HG02623 (cell line): ENCODE measurements at regions not wholly inside any gene's neighbourhood (a gene's known extent, or its start where the extent isn't known, plus 50 kb on each side); places are given as distances from the start of the nearest gene placed in this dataset.
A peak's percentile ranks its signal among the peaks of the same experiment; 100 is the strongest.

ENCODE experiments used
- ATAC-seq: cut with Tn5 transposase; IDR thresholded peaks from one replicate; pipeline ENCODE4 v1.9.1; 2021; ENCODE audit warnings: moderate library complexity; ENCODE audit not compliant: unreplicated experiment

DNA sequence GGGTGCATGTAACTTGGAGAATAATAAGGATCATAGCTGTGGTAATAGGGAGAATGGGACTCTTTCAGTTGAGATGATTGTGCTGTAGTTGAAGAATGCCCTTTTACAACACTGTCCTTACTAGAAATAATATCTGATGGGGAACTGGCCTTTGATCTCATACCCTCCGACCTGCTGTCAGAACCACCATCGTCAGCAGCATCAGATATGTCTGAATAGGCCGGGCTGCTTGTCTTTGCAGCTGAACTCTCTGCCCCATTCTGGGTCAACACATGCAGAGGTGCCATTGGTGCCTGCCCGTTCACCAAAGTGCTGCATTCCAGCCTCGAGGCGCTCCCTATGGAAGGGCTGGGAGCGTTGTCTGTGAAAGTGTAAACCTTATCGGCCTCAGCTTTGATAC is 99.1 kb downstream of the ZNF608 start:
- ATAC-seq: no peak

DNA sequence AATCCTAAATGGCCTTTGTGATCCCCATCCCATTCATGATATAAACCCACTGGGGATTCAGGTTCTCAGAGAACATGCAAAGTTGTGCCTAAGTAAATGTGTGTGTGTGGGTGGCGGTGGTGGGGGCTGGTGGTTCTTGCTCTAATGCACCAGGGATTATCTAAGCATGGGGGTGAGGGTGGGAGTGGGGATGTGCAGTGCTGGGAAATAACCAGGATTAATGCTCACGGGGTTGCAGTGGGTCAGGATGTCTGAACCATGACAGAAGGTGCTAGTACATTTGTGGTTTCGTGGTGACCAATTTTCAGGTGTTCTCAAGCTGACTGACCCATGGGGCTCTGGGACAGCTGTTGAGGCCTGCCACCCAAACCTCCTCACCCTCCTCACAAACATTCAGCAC is 101.0 kb downstream of the ZNF608 start:
- no peak for ATAC-seq

DNA sequence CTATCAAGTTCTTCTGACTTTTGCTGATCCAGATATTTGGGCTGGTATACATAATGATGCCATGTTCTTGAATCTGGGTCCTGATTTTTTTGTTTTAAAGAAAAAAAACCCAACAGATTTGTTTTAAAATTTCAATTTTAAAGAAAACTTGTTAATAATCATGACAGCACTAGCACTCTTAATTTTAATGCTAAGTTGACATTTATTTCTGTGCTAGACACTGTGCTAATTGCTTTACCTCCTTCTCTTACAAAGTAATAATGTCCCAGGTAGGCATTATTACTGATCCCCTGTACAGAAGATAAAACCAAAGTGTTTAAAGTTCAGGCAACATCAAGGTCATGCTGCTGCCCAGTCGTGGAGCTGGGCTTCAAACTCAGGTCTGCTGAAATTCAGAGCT is 101.9 kb downstream of the ZNF608 start:
- no peak for ATAC-seq

DNA sequence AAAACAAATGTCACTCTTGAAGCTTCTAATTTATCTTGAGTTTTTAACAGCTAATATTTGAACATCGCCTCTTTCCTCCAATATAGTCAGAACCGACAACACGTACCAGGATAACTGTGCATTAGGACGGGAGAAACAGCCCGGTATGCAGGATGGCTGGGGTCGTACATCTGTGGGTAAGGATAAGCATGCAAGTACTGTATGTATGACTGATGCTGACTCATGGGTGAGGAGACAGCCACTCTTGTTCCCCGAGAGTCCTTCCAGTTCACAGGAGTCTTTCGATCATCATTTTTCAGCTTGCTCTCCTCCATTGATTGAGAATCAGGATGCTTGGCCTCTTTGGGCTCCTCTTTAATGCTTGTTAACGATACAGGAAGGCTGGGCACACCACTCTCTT is 102.3 kb downstream of the ZNF608 start:
- ATAC-seq: no peak

DNA sequence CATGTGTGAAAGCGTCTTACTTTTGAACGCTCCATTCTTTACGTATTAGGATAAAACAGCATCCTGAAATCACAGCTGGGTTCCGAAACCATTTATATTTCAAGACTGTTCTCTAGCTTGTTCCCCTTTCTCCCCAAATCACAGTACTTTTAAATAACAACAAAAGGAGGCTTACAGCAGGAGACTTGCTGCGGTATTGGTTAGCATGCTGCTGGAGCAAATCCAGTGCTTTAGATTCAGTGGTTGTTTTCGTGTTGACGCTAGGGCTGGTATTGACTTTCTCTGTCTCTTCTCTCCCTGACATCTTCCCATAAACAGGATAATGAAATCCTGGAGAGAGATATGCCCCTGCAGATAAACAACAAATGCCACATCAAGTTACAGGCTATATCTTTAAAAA is 103.1 kb downstream of the ZNF608 start:
- no peak for ATAC-seq

DNA sequence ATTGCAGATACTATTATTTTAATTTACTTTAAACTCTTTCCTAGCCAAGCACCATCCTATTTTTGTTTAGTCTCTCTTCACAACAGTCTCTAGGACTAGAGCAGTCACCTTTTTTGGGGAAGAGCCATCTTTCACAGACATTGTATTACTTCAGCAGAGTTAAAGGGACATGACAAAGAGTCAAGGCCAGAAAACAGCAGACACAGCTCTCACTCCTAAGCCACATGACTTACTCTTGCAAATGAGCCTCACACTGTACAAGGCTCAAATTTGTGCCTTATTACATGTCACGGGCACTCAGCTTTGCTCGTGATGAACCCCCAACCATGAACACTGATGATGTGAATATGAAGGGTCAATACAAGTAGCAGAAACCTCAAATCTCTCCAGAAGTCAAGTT is 104.3 kb downstream of the ZNF608 start:
- no peak for ATAC-seq

DNA sequence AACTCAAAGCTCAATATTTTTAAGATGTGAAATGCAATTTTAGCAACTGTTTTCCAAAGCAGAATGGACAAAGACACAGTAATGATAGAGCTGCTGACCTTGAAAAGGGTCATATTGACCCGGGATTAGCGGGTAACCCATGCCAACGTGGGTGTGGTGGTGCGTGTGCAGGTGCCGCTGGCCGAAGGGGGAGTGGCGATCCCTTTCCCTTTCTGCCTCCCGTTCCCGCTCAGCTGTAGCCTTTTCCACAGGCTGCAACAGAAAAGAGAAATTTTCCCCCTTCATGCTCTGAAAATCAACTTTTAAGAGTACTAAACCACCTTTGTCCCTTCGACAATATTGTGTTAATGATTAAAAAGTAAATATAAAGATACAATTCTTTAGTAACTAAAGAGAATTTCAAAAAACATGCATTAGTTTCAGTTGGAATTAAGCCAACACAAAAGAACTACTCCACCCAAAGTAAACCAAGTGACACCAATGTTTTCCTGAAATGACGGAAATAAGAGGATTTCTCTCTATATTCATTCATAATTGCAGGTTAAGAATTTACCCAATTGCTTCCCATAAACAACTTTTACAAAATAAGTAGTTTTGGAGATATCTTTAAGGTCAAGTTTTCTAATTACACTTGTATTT is 105.2 kb downstream of the ZNF608 start:
- no peak for ATAC-seq

DNA sequence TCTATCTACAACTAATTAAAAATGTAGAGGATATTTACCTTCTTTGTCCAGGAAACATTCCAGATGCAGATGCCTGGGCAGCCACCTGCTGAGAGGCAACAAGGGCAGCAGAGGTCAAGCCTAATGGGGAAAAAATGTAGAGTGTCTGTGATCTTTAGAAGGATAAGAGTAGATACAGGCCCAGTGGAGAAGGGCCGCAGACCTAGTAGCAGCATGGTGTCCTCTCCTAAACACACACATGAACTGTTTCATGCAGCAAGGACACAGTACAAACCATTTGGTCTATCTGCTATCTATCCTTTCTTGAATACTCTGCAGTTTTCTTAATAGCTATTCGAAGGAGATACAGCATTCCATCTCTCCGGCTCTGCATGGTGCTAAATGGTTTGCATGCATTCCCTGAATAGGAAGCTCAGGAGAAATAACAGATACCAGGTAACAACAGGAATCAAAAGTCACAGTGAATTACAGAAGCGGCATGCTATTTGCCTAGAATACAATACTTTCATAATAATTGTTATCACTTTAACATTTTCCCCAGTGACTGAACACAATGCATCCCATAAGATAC is 107.3 kb downstream of the ZNF608 start:
- ATAC-seq: no peak

DNA sequence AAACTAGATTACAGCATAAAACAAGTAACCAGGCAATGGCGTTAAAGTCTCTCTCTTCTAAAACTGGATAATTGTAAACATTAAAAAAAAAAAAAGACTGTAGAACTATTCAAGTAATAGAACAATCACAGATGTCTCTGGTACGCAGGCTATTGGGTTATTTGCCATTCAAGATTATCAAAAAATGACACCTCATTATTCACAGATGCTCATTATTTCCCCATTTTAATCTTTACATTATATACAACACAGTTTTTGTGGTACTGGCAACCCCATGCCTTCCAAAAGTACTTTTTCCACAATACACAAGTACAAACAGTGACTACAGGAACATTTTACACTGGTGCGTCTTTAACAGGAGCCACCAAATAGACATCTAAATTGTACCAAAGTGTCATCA is 109.4 kb downstream of the ZNF608 start:
- ATAC-seq: no peak

DNA sequence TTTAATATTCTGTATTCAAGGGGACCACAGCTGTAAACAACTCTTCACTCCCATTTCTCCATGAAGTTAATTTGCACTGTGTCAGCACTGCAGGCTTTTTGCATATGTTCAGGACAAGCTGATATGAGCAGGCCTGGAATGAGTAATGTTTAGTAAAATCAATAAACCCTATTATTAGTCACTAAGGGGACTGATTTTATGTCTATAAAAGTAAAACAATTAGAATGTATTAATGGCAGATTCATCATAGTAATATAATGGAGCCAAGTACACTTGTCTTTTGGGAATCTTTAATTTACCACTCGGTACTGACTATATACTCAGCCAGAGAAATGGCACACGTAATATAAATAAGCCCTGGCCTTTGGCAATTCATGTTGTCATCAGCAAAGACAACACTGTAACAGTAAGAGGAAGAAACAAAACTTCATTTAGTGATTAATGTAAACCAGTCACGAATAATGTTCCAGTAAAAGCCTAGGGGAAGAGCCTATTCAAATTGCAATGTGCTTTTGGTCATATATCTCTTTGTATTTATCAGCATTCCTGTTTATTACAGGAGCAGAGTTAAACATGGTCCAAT is 111.6 kb downstream of the ZNF608 start:
- no peak for ATAC-seq

DNA sequence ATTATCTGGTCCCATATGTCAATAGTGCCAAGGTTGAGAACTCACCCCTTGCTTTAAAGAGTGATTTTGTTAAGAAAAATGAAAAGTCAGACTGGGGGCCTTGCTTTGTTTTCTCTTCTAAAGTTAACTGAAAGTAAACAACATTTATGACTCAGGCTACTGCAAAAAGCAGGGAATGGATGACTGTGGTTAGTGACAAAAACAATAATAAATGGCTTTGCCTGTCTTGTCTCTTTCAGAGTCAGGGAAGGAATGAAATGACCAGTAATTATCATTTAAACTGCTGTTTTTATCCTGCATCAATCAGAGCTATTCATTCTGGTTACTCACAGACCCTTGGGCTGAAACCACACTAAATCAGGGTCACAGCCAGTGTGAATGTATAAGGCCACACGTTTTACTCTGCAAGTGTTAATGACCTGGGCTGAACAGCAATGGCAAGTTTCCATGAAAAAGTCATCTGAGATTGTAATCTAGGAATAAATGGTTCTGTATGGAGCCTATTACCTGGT is 112.2 kb downstream of the ZNF608 start:
- ATAC-seq: no peak

DNA sequence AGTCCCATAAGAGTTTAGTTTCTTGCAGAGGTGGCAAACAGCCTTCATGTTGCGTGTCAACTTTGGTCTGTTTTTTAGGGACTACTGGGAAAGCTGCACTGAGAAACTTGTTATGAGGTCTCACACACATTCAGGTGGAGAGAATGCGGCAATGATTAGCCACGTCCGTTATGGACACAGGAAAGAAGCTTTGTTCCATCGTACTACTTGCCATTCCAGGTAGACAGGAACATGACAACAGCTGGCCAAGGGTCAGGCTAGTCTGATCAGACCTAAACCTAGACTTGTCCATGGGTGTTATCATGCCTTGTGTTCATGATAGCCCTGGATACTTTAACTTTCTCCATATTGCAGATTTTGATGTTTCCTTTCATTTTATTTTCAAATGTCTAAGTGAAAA is 113.2 kb downstream of the ZNF608 start:
- no peak for ATAC-seq

DNA sequence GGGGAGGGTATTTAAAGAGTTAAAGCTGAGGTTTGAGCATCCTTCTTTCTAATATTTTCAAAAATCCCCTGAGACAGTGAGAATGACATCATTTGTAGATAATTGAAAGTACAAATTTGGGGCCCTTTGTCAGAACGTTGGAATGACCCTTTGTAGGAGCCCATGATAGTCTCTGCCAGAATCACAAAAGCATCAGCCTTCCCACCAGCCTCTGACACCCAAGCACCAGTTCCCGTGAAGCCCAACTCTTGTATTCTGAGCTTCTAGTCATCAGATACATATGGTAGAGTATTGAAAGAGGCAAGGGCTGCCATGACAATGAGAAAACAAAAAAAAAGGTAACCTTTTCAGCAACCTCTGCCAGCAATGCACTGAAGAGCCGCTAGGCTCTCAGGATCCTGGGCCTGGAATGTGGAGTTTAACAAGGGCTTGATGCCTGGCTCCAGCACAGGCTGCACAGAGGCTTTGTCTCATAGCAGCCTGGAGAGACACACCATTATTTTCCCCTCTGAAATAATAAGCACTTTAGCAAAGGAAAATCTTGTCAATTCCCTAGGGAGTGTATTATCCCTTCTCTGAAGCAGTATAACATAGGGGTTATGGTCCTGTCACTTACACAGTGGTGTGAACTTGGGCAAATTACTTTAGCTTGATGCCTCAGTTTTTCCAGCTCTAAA is 114.4 kb downstream of the ZNF608 start:
- ATAC-seq: no peak

DNA sequence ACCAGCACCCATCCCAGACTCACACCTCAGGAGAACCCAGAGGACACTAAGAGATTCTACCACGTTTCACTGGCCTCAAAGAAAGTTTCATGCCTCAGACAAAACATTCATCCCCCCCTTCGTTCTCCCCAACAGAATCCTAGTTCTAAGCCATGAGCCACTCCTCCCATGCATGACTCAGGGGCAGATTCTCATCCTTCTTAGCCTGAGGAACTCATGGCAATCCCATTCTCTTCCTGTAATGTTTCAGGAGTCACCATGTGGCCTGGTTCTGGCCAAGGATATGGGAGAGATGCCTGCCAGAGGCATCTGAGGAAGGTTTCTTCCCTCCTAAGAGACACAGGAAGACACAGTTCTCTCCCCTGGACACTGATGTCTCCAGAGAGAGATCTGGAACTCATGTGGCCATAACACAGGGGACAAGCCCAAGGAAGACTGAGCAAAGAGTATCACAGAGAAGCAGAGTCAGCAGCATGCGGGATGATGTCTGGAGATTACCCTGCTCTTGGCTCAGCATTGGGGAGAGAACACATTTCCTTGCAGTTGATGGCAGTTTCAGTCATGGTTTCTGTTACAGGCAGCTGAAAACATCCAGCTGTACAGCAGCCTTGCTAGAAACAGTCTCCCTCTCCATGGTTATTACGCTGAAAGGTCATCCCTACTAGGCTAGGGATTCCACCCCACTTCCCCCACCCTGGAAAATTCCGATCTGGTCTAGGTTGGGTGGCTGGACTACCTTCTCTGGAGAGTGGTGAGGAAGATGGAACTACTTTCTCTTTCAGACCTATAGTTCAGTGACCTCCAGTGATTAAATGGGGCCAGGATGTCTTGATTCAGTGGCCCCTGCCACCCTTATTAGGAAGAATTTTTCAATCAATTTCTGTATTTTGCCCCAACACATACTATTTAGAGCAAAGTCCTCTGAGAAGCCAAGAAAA is 115.4 kb downstream of the ZNF608 start:
- peak; percentile 62 for ATAC-seq

DNA sequence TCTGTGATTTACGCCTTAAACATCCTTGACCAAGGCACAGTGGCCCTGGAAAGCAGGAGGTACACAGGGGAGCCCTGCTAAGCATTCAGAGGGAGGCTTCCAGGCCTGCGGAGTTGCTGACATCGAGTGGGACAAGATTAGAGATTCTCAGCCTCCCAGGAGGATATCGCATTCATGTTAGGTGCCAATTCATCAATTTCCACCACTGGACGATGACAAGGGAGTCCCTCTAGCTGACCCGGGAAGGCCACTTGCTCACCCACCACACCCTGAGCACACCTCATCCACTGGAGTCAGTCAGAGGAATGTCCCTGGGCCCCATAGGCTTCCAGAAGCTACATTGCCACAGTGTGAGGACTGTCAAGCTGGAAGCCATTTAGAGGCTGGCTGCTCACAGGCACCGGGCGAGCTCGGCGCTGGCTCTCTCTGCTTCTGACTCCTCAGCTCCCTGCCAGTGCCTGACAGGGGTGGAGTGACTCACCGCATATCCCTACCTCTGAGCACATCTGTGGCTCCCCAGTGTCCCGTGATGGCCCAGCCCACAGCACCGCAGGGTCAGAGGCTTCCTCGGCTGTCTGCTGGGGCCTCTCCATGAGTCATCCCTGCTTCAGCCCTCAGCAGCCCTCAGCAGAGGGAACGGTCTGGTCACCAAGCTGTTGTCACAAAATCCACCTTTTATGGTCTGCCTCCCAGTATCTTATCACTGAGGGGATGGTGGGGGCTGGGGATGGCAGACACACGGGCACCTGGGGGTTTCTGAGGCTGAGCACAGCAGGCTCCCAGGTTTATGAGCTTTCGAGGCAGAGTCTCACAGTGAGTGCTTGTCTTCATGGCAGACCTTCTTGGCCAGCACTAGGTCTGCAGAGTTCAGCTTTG is 117.5 kb downstream of the ZNF608 start:
- ATAC-seq: no peak

DNA sequence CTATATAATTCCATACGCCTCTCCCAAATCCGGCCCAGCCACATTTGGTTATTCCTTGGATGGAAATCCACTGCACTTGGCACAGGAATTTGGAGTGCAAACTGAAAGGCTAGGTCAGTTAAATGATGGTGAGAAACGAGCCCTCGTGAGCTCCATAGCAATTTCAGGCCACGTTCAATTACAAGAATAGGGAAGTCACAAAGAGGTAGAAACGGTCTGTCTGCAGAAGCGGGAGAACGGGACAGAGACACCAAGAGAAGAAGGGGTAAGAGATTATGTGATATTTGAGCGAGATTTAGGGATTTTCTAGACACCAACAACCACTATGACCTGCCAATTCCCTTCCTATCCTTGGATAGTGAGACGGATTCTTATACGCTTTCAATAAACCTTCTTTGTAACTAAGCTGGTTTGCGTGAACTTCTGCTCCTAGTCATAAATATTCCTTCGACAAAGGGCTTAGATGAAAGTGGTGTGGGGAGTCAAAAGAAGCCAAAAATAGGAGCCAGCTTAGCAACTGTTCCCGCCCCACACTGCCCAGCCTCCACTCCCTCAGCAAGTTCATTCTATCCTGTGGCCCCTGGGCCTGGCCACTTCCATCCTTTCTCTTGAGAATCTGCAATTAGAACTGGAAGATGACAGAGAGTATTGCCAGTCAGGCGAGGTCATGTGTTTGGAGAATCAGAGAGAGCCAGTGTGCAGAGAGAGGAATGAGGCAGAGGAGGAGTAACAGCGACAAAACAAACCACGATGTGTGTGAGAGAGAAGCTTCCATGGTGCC is 118.4 kb downstream of the ZNF608 start:
- no peak for ATAC-seq

DNA sequence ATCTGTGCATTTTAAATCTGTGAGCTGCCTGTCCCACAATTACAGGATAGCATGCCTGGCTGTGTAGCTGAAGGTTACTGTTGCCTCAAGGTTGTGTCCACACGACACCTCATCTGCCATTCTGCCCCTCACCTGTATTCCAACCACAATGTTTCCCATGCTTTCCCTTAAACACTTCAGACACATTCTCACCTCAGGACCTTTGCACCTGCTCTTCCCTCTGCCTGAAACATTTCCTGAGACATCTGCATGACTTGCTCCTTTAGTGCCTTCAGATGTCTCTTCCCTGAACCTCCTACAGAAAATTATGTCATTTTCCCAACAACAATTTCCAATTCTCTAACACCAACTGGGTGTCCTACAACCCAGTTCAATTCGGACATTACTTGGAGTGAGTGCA is 120.4 kb downstream of the ZNF608 start:
- no peak for ATAC-seq

DNA sequence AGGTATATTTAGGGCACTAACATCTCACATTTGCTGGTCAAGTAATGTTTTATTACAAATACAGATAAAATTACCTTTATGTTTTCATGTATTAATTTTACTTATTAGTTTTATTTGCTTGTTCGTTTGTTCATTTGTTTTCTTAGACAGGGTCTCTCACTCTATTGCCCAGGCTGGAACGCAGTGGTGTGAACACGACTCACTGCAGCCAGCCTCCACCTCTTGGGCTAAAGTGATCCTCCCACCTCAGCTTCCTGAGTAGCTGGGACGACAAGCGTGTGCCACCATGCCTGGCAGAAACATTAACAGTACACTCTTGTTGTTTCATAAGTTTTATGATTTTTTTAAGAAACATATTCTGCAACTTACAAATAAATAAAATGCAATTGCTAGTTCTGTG is 123.2 kb downstream of the ZNF608 start:
- ATAC-seq: no peak

DNA sequence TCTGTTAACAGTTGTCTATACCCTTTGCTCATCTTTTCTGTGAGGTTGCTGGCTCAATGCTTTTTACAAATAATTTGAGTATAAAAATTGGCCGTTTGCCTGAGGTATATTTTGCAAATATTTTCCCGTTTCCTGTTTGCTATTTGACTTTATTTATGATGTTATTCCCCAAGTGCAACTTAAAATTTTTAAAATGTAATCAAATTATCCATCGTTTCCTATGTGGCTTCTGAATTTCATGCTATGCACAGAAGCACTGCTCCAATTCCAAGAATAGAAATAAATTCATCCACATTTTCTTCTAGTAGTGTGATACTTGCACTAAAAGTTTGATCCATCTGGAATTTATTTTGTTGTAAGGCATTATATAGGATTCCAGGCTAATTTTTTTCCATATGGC is 123.6 kb downstream of the ZNF608 start:
- no peak for ATAC-seq
